ENCODE measurements at regions not wholly inside any gene's neighbourhood (a gene's known extent, or its start where the extent isn't known, plus 50 kb on each side); places are given as distances from the start of the nearest gene placed in this dataset.

DNA sequence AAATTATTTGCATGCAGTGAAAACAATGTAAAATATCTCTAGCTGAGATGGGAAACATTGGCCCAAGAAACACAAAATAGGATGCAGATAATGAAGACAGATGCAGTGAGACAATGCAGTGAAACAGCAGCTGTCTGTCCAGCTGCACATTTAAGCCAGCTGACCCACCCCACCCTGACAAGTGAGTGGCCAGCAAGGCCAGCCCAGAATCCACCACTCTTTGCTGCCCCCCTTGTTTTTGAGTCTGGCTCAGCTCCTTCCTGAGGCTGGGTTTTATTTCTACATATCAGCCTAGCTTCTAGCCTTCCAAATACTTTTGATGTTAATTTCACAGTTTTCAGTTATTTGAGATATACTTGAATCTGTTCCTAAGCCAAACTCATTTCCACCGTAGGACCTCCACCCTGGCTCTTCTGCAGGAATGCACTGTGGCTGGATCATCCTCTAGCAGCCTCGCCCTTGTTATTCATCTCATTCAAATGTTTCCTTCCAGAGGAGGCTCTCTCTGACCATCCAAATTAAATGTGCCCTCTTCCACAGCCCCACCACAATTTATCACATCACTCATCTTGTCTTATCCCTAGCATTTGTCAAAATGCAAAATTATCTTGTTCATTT is 154.1 kb upstream of the POU2AF2 start:
- H3K4me1 ChIP-seq (ENCODE audit: control insufficient read depth, insufficient read depth, low read length) = no peaks in the 10 kb centered on the region
- intact Hi-C loops (cut with DNase I) = no loop called here
- H3K27ac ChIP-seq (ENCODE audit: low read length) = no peak overlapping the region
- no peaks in the 10 kb centered on the region for H3K9me3 ChIP-seq (ENCODE audit: control insufficient read depth, low read length)
- 57% methylated on average over 2 of the region's 2 CpGs for WGBS
- ATAC-seq (no peak), DNase-seq (no peak)
- no peak overlapping the region for H3K4me3 ChIP-seq (ENCODE audit: low read length)
- no peaks in the 10 kb centered on the region for H3K27me3 ChIP-seq (ENCODE audit: control insufficient read depth, insufficient read depth)

- Histone ChIP-seq H3K9me3 (ENCODE audit: control insufficient read depth, low read length) (no peaks in the 10 kb centered on the region), H3K4me3 (ENCODE audit: low read length) (no peak overlapping the region), H3K27ac (ENCODE audit: low read length) (no peak overlapping the region), H3K4me1 (ENCODE audit: control insufficient read depth, insufficient read depth, low read length) (no peaks in the 10 kb centered on the region), H3K27me3 (ENCODE audit: control insufficient read depth, insufficient read depth) (no peaks in the 10 kb centered on the region)
- intact Hi-C loops (cut with DNase I) = no loop called here
- ATAC-seq (no peak), DNase-seq (no peak)
- 60% methylated on average over 2 of the region's 2 CpGs for WGBS
These were observed 155.8 kb upstream of the POU2AF2 start for GRCh38 chr11:111089759-111090158.

DNA sequence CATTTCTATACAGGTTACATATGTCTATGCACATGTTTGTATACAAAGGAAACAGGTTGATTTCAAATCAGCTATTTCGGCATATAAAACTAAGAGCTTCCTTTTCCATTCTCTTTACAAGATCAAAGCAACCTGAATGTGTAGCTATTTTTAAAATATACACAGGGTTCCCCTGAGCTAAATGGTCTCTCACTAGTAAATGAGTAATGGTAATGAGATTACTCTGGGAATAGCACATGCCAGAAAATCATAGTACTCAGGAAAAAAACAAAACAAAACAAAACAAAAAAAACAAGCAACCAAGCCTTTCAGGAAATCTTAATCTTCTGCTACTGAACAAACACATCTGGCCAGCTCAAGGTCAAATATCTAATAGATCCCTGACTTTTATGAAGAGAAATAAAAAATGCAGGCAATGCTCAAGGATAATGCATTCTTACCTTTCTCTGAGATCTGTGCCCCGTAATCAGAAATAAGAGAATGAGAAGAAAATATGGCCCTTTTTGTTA is 156.6 kb upstream of the POU2AF2 start:
- 72% methylated on average over 2 of the region's 2 CpGs for WGBS
- intact Hi-C loops (cut with DNase I) = no loop called here
- ATAC-seq (no peak), DNase-seq (no peak)
- no peaks in the 10 kb centered on the region for H3K27me3 ChIP-seq (ENCODE audit: control insufficient read depth, insufficient read depth)
- no peaks in the 10 kb centered on the region for H3K9me3 ChIP-seq (ENCODE audit: control insufficient read depth, low read length)
- no peaks in the 10 kb centered on the region for H3K4me1 ChIP-seq (ENCODE audit: control insufficient read depth, insufficient read depth, low read length)
- no peak overlapping the region for H3K27ac ChIP-seq (ENCODE audit: low read length)
- H3K4me3 ChIP-seq (ENCODE audit: low read length) = no peak overlapping the region

GRCh38 chr11:111086058-111086457 is 159.5 kb upstream of the POU2AF2 start:
- intact Hi-C loops (cut with DNase I) = no loop called here
- WGBS = 65% methylated on average over 5 of the region's 5 CpGs

GRCh38 chr11:111082664-111083063 is 162.9 kb upstream of the POU2AF2 start:
- Histone ChIP-seq H3K27ac (ENCODE audit: low read length) (no peak overlapping the region), H3K9me3 (ENCODE audit: control insufficient read depth, low read length) (no peaks in the 10 kb centered on the region), H3K27me3 (ENCODE audit: control insufficient read depth, insufficient read depth) (no peaks in the 10 kb centered on the region), H3K4me1 (ENCODE audit: control insufficient read depth, insufficient read depth, low read length) (no peaks in the 10 kb centered on the region), H3K4me3 (ENCODE audit: low read length) (no peak overlapping the region)
- no peak for DNase-seq
- no peak for ATAC-seq
- intact Hi-C loops (cut with DNase I) = no loop called here
- WGBS = 86% methylated on average over 5 of the region's 5 CpGs

More at GRCh38 chr11:111086058-111086457, 159.5 kb upstream of the POU2AF2 start:
- Histone ChIP-seq H3K9me3 (ENCODE audit: control insufficient read depth, low read length) (no peaks in the 10 kb centered on the region), H3K27me3 (ENCODE audit: control insufficient read depth, insufficient read depth) (no peaks in the 10 kb centered on the region), H3K4me3 (ENCODE audit: low read length) (no peak overlapping the region), H3K27ac (ENCODE audit: low read length) (no peak overlapping the region), H3K4me1 (ENCODE audit: control insufficient read depth, insufficient read depth, low read length) (no peaks in the 10 kb centered on the region)
- ATAC-seq (no peak), DNase-seq (no peak)

DNA sequence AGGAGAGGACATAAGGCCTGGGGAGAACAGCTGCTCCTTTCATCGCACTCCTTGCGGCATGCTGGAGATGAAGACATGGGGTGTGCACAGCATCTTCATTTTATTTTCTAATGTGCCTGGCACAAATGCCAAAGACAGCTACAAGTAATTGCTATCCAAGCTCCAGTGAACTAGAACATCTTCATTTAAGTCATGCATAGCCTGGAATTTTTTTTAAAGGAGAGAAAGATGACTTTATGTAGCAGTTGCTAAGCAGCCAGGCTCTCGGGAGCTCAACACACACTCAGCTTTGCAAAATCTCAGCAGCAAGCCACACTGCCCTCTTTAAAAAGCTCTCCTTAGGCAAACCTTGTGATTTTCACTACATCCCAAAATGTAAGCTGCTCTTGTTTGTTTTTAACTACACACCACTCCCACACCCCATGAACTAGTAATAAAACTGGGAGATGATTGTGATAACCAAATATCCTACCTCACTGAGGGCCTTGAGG is 164.5 kb upstream of the POU2AF2 start:
- intact Hi-C loops (cut with DNase I) = no loop called here
- no peak for ATAC-seq
- H3K4me3 ChIP-seq (ENCODE audit: low read length) = no peak overlapping the region
- no peaks in the 10 kb centered on the region for H3K4me1 ChIP-seq (ENCODE audit: control insufficient read depth, insufficient read depth, low read length)
- DNase-seq = no peak
- no peaks in the 10 kb centered on the region for H3K27me3 ChIP-seq (ENCODE audit: control insufficient read depth, insufficient read depth)
- 83% methylated on average over 3 of the region's 3 CpGs for WGBS
- no peaks in the 10 kb centered on the region for H3K9me3 ChIP-seq (ENCODE audit: control insufficient read depth, low read length)
- H3K27ac ChIP-seq (ENCODE audit: low read length) = no peak overlapping the region

DNA sequence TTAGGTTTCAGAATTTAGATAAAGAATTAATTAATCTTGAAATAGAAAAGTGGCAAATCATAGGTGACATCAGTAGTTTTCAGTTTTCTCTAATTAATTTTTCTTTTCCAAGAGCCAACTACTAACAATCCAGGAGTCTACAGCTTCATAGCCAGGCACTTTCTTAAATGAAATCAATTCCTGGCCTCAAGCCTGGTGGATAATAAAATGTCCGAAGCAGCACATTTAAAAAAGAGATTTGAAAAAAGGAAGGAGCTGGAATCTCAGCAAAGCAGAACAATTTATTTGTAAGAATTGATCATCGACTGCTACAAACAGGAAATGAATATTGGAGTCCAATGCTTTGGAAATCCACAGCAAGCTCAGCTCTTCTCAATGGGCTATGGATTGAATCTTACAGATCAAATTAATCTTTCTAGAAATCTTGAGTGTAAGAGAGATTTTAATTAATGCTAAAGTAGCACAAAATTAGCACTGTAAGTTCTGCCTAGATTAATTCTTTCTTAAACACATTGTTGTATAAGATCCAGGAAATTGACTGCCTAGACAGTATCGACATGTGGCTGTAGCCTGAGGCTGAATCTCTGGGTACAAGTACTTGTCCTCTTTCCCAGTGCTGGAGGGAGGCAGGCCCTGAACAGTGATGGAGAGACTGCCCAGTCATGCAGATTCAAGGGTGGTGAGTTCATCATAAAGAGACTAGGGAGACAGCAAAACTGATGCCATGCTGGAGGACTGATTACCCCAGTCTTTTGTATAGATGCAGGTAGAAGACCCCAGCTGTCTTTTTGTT is 167.8 kb upstream of the POU2AF2 start:
- WGBS = 69% methylated on average over 3 of the region's 3 CpGs
- no peak for ATAC-seq
- no peak overlapping the region for H3K27ac ChIP-seq (ENCODE audit: low read length)

DNA sequence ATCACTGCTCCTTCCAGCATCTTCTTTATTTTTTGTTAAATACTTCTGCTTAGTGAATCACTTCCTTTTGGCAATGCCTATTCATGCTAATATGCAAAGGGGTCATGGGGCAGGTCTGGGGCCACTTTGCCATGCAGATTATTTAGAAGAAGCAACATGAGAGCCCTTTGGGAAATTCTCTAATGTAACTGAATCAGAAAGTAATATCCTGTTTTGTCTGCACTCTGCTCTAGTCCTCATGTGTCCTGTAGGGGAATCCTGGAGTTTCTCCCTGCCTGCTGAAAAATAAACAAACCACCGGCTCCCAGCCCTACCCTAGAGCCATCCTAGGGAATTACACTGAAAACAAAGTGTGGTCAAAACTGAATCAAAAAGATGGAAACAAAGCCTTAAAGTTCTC is 176.5 kb upstream of the POU2AF2 start:
- H3K9me3 ChIP-seq (ENCODE audit: control insufficient read depth, low read length) = no peaks in the 10 kb centered on the region
- intact Hi-C loops (cut with DNase I) = no loop called here
- H3K4me1 ChIP-seq (ENCODE audit: control insufficient read depth, insufficient read depth, low read length) = no peaks in the 10 kb centered on the region
- no peak overlapping the region for H3K27ac ChIP-seq (ENCODE audit: low read length)
- H3K4me3 ChIP-seq (ENCODE audit: low read length) = no peak overlapping the region
- no peaks in the 10 kb centered on the region for H3K27me3 ChIP-seq (ENCODE audit: control insufficient read depth, insufficient read depth)
- DNase-seq (no peak), ATAC-seq (no peak)
- 12% methylated on average over 1 of the region's 1 CpG for WGBS

More for the DNA sequence above, 167.8 kb upstream of the POU2AF2 start:
- no peaks in the 10 kb centered on the region for H3K27me3 ChIP-seq (ENCODE audit: control insufficient read depth, insufficient read depth)
- H3K4me3 ChIP-seq (ENCODE audit: low read length) = no peak overlapping the region
- intact Hi-C loops (cut with DNase I) = no loop called here
- no peaks in the 10 kb centered on the region for H3K9me3 ChIP-seq (ENCODE audit: control insufficient read depth, low read length)
- no peak for DNase-seq
- H3K4me1 ChIP-seq (ENCODE audit: control insufficient read depth, insufficient read depth, low read length) = no peaks in the 10 kb centered on the region

DNA sequence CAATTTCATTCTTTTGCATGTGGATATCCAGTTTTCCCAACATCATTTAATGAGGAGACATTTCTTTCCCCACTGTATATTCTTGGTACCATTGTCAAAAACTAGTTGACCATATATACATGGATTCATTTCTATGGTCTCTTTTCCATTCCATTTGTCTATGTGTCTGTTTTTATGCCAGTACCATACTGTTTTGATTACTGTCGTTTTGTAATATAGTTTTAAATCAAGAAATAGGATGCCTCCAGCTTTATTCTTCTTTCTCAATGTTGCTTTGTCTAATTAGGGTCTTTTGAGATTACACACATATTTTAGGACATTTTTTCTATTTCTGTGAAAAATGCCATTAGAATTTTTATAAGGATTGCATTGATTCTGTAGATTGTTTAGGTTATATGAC is 177.5 kb upstream of the POU2AF2 start:
- Histone ChIP-seq H3K27me3 (ENCODE audit: control insufficient read depth, insufficient read depth) (no peaks in the 10 kb centered on the region), H3K4me3 (ENCODE audit: low read length) (no peak overlapping the region), H3K9me3 (ENCODE audit: control insufficient read depth, low read length) (no peaks in the 10 kb centered on the region), H3K4me1 (ENCODE audit: control insufficient read depth, insufficient read depth, low read length) (no peaks in the 10 kb centered on the region), H3K27ac (ENCODE audit: low read length) (no peak overlapping the region)
- ATAC-seq (no peak), DNase-seq (no peak)
- WGBS = 89% methylated on average over 1 of the region's 1 CpG
- intact Hi-C loops (cut with DNase I) = no loop called here

- ATAC-seq (no peak), DNase-seq (no peak)
- intact Hi-C loops (cut with DNase I) = no loop called here
- H3K27me3 ChIP-seq (ENCODE audit: control insufficient read depth, insufficient read depth) = no peaks in the 10 kb centered on the region
- no peak overlapping the region for H3K27ac ChIP-seq (ENCODE audit: low read length)
- H3K9me3 ChIP-seq (ENCODE audit: control insufficient read depth, low read length) = no peaks in the 10 kb centered on the region
- no peak overlapping the region for H3K4me3 ChIP-seq (ENCODE audit: low read length)
- 65% methylated on average over 2 of the region's 2 CpGs for WGBS
- H3K4me1 ChIP-seq (ENCODE audit: control insufficient read depth, insufficient read depth, low read length) = no peaks in the 10 kb centered on the region
These were observed 178.7 kb upstream of the POU2AF2 start for GRCh38 chr11:111066846-111067245.

GRCh38 chr11:111063726-111064517 is 181.6 kb upstream of the POU2AF2 start:
- ATAC-seq = no peak
- no peak overlapping the region for H3K27ac ChIP-seq (ENCODE audit: low read length)

More at GRCh38 chr11:111063726-111064517, 181.6 kb upstream of the POU2AF2 start:
- no peaks in the 10 kb centered on the region for H3K9me3 ChIP-seq (ENCODE audit: control insufficient read depth, low read length)
- no peak overlapping the region for H3K4me3 ChIP-seq (ENCODE audit: low read length)
- intact Hi-C loops (cut with DNase I) = no loop called here
- 38% methylated on average over 6 of the region's 6 CpGs for WGBS
- H3K4me1 ChIP-seq (ENCODE audit: control insufficient read depth, insufficient read depth, low read length) = no peaks in the 10 kb centered on the region
- no peak for DNase-seq
- no peaks in the 10 kb centered on the region for H3K27me3 ChIP-seq (ENCODE audit: control insufficient read depth, insufficient read depth)

Measured in right cardiac atrium (tissue), 5 donors.